H9 (cell line): ENCODE measurements at regions not wholly inside any gene's neighbourhood (a gene's known extent, or its start where the extent isn't known, plus 50 kb on each side); places are given as distances from the start of the nearest gene placed in this dataset.

ENCODE experiments used
- DNase-seq: peaks from one replicate; pipeline ENCODE4 v3.0.0-alpha.2; 2017
- H2AFZ ChIP-seq: one replicate; pipeline ENCODE4 v1.6.1; 2013; ENCODE audit warnings: mild to moderate bottlenecking, low read length, control low read depth, moderate library complexity
- H2AK5ac ChIP-seq: 2 replicates; pipeline ENCODE4 v1.6.1; 2013; ENCODE audit warnings: low read length, control low read depth, mixed read lengths; ENCODE audit not compliant: insufficient read length
- H2BK120ac ChIP-seq: one replicate; pipeline ENCODE4 v1.6.1; 2013; ENCODE audit warnings: low read depth, mild to moderate bottlenecking, low read length, control low read depth, inconsistent platforms; ENCODE audit not compliant: poor library complexity, severe bottlenecking
- H2BK12ac ChIP-seq: 2 replicates; pipeline ENCODE4 v1.6.1; 2013; ENCODE audit warnings: low read length, control low read depth, mixed read lengths, low read depth; ENCODE audit not compliant: insufficient read length
- H2BK15ac ChIP-seq: 2 replicates; pipeline ENCODE4 v1.6.1; 2013; ENCODE audit warnings: low read depth, low read length, control low read depth
- H2BK20ac ChIP-seq: one replicate; pipeline ENCODE4 v1.6.1; 2013; ENCODE audit warnings: low read depth, mild to moderate bottlenecking, low read length, control low read depth, inconsistent platforms; ENCODE audit not compliant: poor library complexity, severe bottlenecking
- H2BK5ac ChIP-seq: 2 replicates; pipeline ENCODE4 v1.6.1; 2013; ENCODE audit warnings: low read length, control low read depth, mixed read lengths; ENCODE audit not compliant: insufficient read length
- H3K14ac ChIP-seq: 2 replicates; pipeline ENCODE4 v1.6.1; 2013; ENCODE audit warnings: low read length, control low read depth; ENCODE audit not compliant: insufficient read depth
- H3K18ac ChIP-seq: 2 replicates; pipeline ENCODE4 v1.6.1; 2013; ENCODE audit warnings: low read depth, mild to moderate bottlenecking, mixed read lengths, low read length, control low read depth; ENCODE audit not compliant: insufficient read length
- H3K23ac ChIP-seq: 2 replicates; pipeline ENCODE4 v1.6.1; 2013; ENCODE audit warnings: low read length, control low read depth, mixed read lengths, low read depth; ENCODE audit not compliant: insufficient read length
- H3K23me2 ChIP-seq: 2 replicates; pipeline ENCODE4 v1.6.1; 2013; ENCODE audit warnings: low read depth, mild to moderate bottlenecking, mixed read lengths, low read length, control low read depth; ENCODE audit not compliant: insufficient read length, poor library complexity, severe bottlenecking
- H3K27ac ChIP-seq: 2 replicates; pipeline ENCODE4 v1.5.1; 2013; ENCODE audit warnings: low read length, control low read depth, mixed read lengths, low read depth; ENCODE audit not compliant: insufficient read length
- H3K27me3 ChIP-seq: 2 replicates; pipeline ENCODE4 v1.6.1; 2013; ENCODE audit warnings: low read length, control low read depth, inconsistent platforms; ENCODE audit not compliant: insufficient read depth
- H3K4ac ChIP-seq: 2 replicates; pipeline ENCODE4 v1.6.1; 2013; ENCODE audit warnings: low read depth, mild to moderate bottlenecking, control low read depth, inconsistent platforms, low read length, moderate library complexity
- H3K4me1 ChIP-seq: 2 replicates; pipeline ENCODE4 v1.6.1; 2013; ENCODE audit warnings: low read length, control low read depth, inconsistent platforms; ENCODE audit not compliant: insufficient read depth
- H3K4me2 ChIP-seq: 2 replicates; pipeline ENCODE4 v1.6.1; 2013; ENCODE audit warnings: low read length, control low read depth, mixed read lengths; ENCODE audit not compliant: insufficient read length, insufficient read depth
- H3K56ac ChIP-seq: 2 replicates; pipeline ENCODE4 v1.6.1; 2013; ENCODE audit warnings: low read depth, mild to moderate bottlenecking, mixed read lengths, low read length, control low read depth; ENCODE audit not compliant: insufficient read length
- H3K79me1 ChIP-seq: 2 replicates; pipeline ENCODE4 v1.6.1; 2013; ENCODE audit warnings: low read depth, mild to moderate bottlenecking, moderate library complexity, low read length, control low read depth, inconsistent platforms; ENCODE audit not compliant: insufficient read depth, poor library complexity, severe bottlenecking
- H3K79me2 ChIP-seq: 2 replicates; pipeline ENCODE4 v1.6.1; 2013; ENCODE audit warnings: low read length, control low read depth, inconsistent platforms; ENCODE audit not compliant: insufficient read depth
- H3K9ac ChIP-seq: 2 replicates; pipeline ENCODE4 v1.6.1; 2013; ENCODE audit warnings: low read length, control low read depth, mixed read lengths; ENCODE audit not compliant: insufficient read length; ENCODE audit errors: extremely low read depth
- H3K9me3 ChIP-seq: one replicate; pipeline ENCODE4 v1.6.1; 2013; ENCODE audit warnings: low read depth, low read length, inconsistent platforms; ENCODE audit not compliant: control insufficient read depth
- H3T11ph ChIP-seq: one replicate; pipeline ENCODE4 v1.6.1; 2013; ENCODE audit warnings: mild to moderate bottlenecking, low read length, control low read depth, inconsistent platforms
- H4K20me1 ChIP-seq: one replicate; pipeline ENCODE4 v1.6.1; 2013; ENCODE audit not compliant: control insufficient read depth, insufficient read length, insufficient read depth
- H4K5ac ChIP-seq: 2 replicates; pipeline ENCODE4 v1.6.1; 2013; ENCODE audit warnings: low read depth, mild to moderate bottlenecking, mixed read lengths, low read length, control low read depth; ENCODE audit not compliant: insufficient read length
- H4K8ac ChIP-seq: replicated peaks from 2 replicates; pipeline ENCODE4 v1.6.1; 2013; ENCODE audit warnings: low read length, control low read depth, mixed read lengths, low read depth; ENCODE audit not compliant: insufficient read length
- H4K91ac ChIP-seq: 2 replicates; pipeline ENCODE4 v1.6.1; 2013; ENCODE audit warnings: low read depth, mild to moderate bottlenecking, moderate library complexity, mixed read lengths, low read length, control low read depth; ENCODE audit not compliant: insufficient read length
- H3K27ac Mint-ChIP-seq, 3 experiments: 2 replicates in 2 of 3; 3 replicates in 1 of 3; pipeline ENCODE4 v1.8.0; 2020 to 2021; ENCODE audit warnings: mixed read lengths in 3 of 3, mild to moderate bottlenecking in 1 of 3, moderate library complexity in 1 of 3
- H3K27me3 Mint-ChIP-seq: 2 replicates; pipeline ENCODE4 v1.8.0; 2021; ENCODE audit warnings: low read depth, mild to moderate bottlenecking, moderate library complexity, mixed read lengths
- H3K36me3 Mint-ChIP-seq, 3 experiments: 2 replicates in 2 of 3; 3 replicates in 1 of 3; pipeline ENCODE4 v1.8.0; 2020 to 2021; ENCODE audit warnings: low read depth in 3 of 3, mixed read lengths in 3 of 3; ENCODE audit not compliant: insufficient read depth in 1 of 3
- H3K4me1 Mint-ChIP-seq, 2 experiments: 2 replicates each; pipeline ENCODE4 v1.8.0; 2020; ENCODE audit warnings: mixed read lengths in 2 of 2
- H3K4me3 Mint-ChIP-seq, 2 experiments: 2 replicates in 1 of 2; 3 replicates in 1 of 2; pipeline ENCODE4 v1.8.0; 2020 to 2021; ENCODE audit warnings: mild to moderate bottlenecking in 2 of 2, mixed read lengths in 2 of 2, moderate library complexity in 1 of 2
- H3K9me3 Mint-ChIP-seq, 2 experiments: 2 replicates in 1 of 2; 3 replicates in 1 of 2; pipeline ENCODE4 v1.8.0; 2020; ENCODE audit warnings: mild to moderate bottlenecking in 2 of 2, mixed read lengths in 2 of 2, moderate library complexity in 1 of 2
- CTCF ChIP-seq: fragments of 200-600 bp; sonication (generic); conservative IDR thresholded peaks from 3 replicates; pipeline ENCODE4 v1.8.0; 2021; ENCODE audit warnings: antibody characterized with exemption, mild to moderate bottlenecking
- WGBS: extraction: QIAGEN DNeasy Blood & Tissue Kit; methylation state at CpG from one replicate; pipeline ENCODE4 v1.1.7; 2013; ENCODE audit warnings: missing lambda C conversion rate, low lambda C conversion rate, mixed read lengths; ENCODE audit not compliant: insufficient read length; ENCODE audit errors: extremely low coverage; 5-methylcytosine and 5-hydroxymethylcytosine counted together

GRCh38 chr6:20020526-20020925 lies 183.4 kb downstream of the ID4 start:
- Histone ChIP-seq H3K4me2 (no peak overlapping the region), H2AK5ac (no peak overlapping the region), H3K14ac (no peak overlapping the region), H2BK20ac (no peak overlapping the region), H3K4ac (no peak overlapping the region), H3K9me3 (no peaks in the 10 kb centered on the region), H3K9ac (no peak overlapping the region), H4K20me1 (no peaks in the 10 kb centered on the region), H3K56ac (no peak overlapping the region), H2BK5ac (no peak overlapping the region), H2BK120ac (no peak overlapping the region), H3K23me2 (no peaks in the 10 kb centered on the region), H3K18ac (no peak overlapping the region), H2BK12ac (no peak overlapping the region), H3K4me1 (no peaks in the 10 kb centered on the region), H3K27me3 (no peaks in the 10 kb centered on the region), H2AFZ (no peak overlapping the region), H3K23ac (no peak overlapping the region), H3T11ph (no peak overlapping the region), H3K27ac (no peak overlapping the region), H4K5ac (no peak overlapping the region), H4K8ac (no peak overlapping the region), H2BK15ac (no peak overlapping the region), H4K91ac (no peak overlapping the region), H3K79me1 (no peaks in the 10 kb centered on the region), H3K79me2 (no peaks in the 10 kb centered on the region)
- Mint-ChIP-seq H3K9me3 (no peaks in the 10 kb centered on the region), H3K36me3 (peaks cover 0 to 2% (median 0%) of the 10 kb centered on the region in 3 experiments; a peak in 2 of 7 replicates), H3K27me3 (no peaks in the 10 kb centered on the region), H3K27ac (no peak overlapping the region), H3K4me1 (no peaks in the 10 kb centered on the region), H3K4me3 (no peak overlapping the region)
- DNase-seq = no peak
- no CpG with 5 or more reads among the region's 1 CpG for WGBS
- TF ChIP-seq CTCF = no peak
